Urinary bladder (tissue), 3 donors: ENCODE measurements at regions not wholly inside any gene's neighbourhood (a gene's known extent, or its start where the extent isn't known, plus 50 kb on each side); places are given as distances from the start of the nearest gene placed in this dataset.

ENCODE experiments used
- DNase-seq: peaks from one replicate; pipeline ENCODE4 v3.0.0-alpha.2; 2015; ENCODE audit errors: extremely low spot score
- H3K27ac ChIP-seq: one replicate; pipeline ENCODE4 v1.5.1; 2013; ENCODE audit warnings: low read depth, mild to moderate bottlenecking, moderate library complexity
- H3K36me3 ChIP-seq: one replicate; pipeline ENCODE4 v1.6.1; 2013; ENCODE audit warnings: mild to moderate bottlenecking, moderate library complexity; ENCODE audit not compliant: insufficient read depth
- H3K4me1 ChIP-seq: one replicate; pipeline ENCODE4 v1.6.1; 2013; ENCODE audit warnings: mild to moderate bottlenecking, moderate library complexity; ENCODE audit not compliant: insufficient read depth
- H3K4me3 ChIP-seq: one replicate; pipeline ENCODE4 v1.5.1; 2013; ENCODE audit warnings: low read depth, low read length
- WGBS: extraction: QIAGEN DNeasy Blood & Tissue Kit; methylation state at CpG from one replicate; pipeline ENCODE4 v1.1.7; 2013; 5-methylcytosine and 5-hydroxymethylcytosine counted together
- donor health status: healthy with polysubstance abuse.
- donor health status: healthy.

- WGBS = 82% methylated on average over 3 of the region's 3 CpGs
Measured at GRCh38 chr16:59238246-59238645, 504.1 kb upstream of the GOT2 start.

DNA sequence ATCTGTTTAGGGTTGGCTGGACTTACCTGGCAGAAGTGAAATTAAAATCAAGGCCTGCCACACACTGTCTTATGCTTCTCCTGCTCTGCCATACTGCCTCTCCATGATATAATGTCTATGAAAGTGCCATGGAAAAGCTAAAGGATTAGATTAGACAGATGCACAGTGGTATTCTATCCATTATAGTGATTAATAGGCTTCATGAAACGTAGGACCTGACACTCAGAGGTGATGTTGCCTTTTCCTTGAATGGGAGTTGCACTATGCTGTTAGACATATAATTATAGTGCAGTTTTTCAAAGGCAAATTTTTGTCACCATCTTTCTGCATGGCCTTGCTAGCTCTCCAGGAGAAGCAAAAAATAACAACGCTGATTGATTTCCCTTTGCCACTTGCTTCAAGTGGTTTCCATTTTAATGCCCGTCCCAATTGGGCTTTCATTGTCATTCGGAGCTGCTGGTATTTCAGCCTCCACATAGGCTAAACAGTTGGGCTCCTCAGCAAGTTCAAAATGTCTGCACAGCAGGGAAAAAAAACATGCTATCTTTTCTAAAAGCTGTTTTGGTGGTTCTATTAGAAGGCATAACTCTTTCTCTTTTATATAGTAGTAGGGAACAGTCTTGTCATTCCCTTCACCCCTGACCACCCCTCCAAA lies 502.8 kb upstream of the GOT2 start:
- H3K4me1 ChIP-seq = no peaks in the 10 kb centered on the region
- H3K27ac ChIP-seq = no peak overlapping the region
- WGBS = 69% methylated on average over 4 of the region's 4 CpGs
- DNase-seq = no peak
- H3K4me3 ChIP-seq = no peak overlapping the region
- H3K36me3 ChIP-seq = no peaks in the 10 kb centered on the region

More at GRCh38 chr16:59238246-59238645, 504.1 kb upstream of the GOT2 start:
- H3K4me1 ChIP-seq = no peaks in the 10 kb centered on the region
- H3K27ac ChIP-seq = no peak overlapping the region
- no peak for DNase-seq
- no peaks in the 10 kb centered on the region for H3K36me3 ChIP-seq
- no peak overlapping the region for H3K4me3 ChIP-seq

- Histone ChIP-seq H3K4me1 (no peaks in the 10 kb centered on the region), H3K27ac (no peak overlapping the region), H3K4me3 (no peak overlapping the region), H3K36me3 (no peaks in the 10 kb centered on the region)
- no peak for DNase-seq
- 39% methylated on average over 2 of the region's 2 CpGs for WGBS
Measured at GRCh38 chr16:59224401-59224800, 490.3 kb upstream of the GOT2 start.

- Histone ChIP-seq H3K27ac (no peak overlapping the region), H3K4me3 (no peak overlapping the region), H3K36me3 (no peaks in the 10 kb centered on the region), H3K4me1 (no peaks in the 10 kb centered on the region)
- DNase-seq = no peak
- WGBS = 39% methylated on average over 1 of the region's 1 CpG
Measured at GRCh38 chr16:59220011-59220410, 485.9 kb upstream of the GOT2 start.

GRCh38 chr16:59216291-59216690 lies 482.2 kb upstream of the GOT2 start:
- Histone ChIP-seq H3K27ac (no peak overlapping the region), H3K4me1 (no peaks in the 10 kb centered on the region), H3K36me3 (no peaks in the 10 kb centered on the region), H3K4me3 (no peak overlapping the region)
- no peak for DNase-seq
- 88% methylated on average over 3 of the region's 3 CpGs for WGBS

- WGBS = 13% methylated on average over 2 of the region's 2 CpGs
- no peaks in the 10 kb centered on the region for H3K4me1 ChIP-seq
Measured at GRCh38 chr16:59214455-59214854, 480.3 kb upstream of the GOT2 start.

GRCh38 chr16:59213952-59214351 lies 479.8 kb upstream of the GOT2 start:
- Histone ChIP-seq H3K4me1 (no peaks in the 10 kb centered on the region), H3K27ac (no peak overlapping the region), H3K36me3 (no peaks in the 10 kb centered on the region), H3K4me3 (no peak overlapping the region)
- no peak for DNase-seq
- 54% methylated on average over 1 of the region's 1 CpG for WGBS

More at GRCh38 chr16:59214455-59214854, 480.3 kb upstream of the GOT2 start:
- Histone ChIP-seq H3K27ac (no peak overlapping the region), H3K4me3 (no peak overlapping the region), H3K36me3 (no peaks in the 10 kb centered on the region)
- no peak for DNase-seq

GRCh38 chr16:59212492-59213024 lies 478.4 kb upstream of the GOT2 start:
- no peaks in the 10 kb centered on the region for H3K36me3 ChIP-seq
- no peak overlapping the region for H3K4me3 ChIP-seq
- 88% methylated on average over 1 of the region's 1 CpG for WGBS
- no peak overlapping the region for H3K27ac ChIP-seq
- DNase-seq = no peak
- H3K4me1 ChIP-seq = no peaks in the 10 kb centered on the region

- Histone ChIP-seq H3K4me3 (no peak overlapping the region), H3K4me1 (no peaks in the 10 kb centered on the region), H3K27ac (no peak overlapping the region), H3K36me3 (no peaks in the 10 kb centered on the region)
- 26% methylated on average over 7 of the region's 7 CpGs for WGBS
- peak; percentile 18 for DNase-seq
Measured at GRCh38 chr16:59210955-59211541, 476.9 kb upstream of the GOT2 start.

GRCh38 chr16:59205403-59205802 lies 471.3 kb upstream of the GOT2 start:
- Histone ChIP-seq H3K27ac (no peak overlapping the region), H3K4me1 (no peaks in the 10 kb centered on the region), H3K36me3 (no peaks in the 10 kb centered on the region), H3K4me3 (no peak overlapping the region)
- DNase-seq = no peak
- 85% methylated on average over 4 of the region's 4 CpGs for WGBS

GRCh38 chr16:59204589-59204988 lies 470.5 kb upstream of the GOT2 start:
- DNase-seq = no peak
- Histone ChIP-seq H3K4me1 (no peaks in the 10 kb centered on the region), H3K4me3 (no peak overlapping the region), H3K36me3 (no peaks in the 10 kb centered on the region), H3K27ac (no peak overlapping the region)
- 61% methylated on average over 5 of the region's 5 CpGs for WGBS

DNA sequence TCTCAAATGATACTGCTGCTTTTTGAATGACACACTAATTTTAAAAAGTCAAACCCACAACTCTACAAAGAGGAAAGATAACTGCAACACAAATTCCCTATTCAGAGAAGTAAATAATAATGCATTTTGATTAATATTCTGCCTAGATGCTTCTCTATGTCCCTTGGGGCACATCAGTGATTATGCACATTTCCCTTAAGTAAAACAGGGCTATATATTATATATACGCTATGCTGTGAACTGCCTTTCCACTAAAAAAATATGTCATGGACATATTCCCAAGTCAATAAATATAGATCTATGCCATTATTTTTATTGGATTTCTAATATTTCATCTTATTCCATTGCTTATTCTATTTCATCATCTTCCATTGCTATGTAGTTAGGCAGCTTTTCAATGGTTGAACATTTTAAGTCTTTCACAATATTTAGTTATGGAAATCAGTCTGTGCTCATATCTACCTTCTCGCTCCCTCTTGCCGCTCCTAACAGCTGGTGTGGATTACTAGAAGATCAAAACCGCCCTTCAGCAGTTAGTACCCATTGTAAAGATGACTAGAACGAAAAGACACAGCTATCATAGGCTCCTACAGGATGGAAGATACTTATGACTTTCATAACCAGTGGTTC lies 468.2 kb upstream of the GOT2 start:
- Histone ChIP-seq H3K27ac (no peak overlapping the region), H3K4me3 (no peak overlapping the region), H3K4me1 (no peaks in the 10 kb centered on the region), H3K36me3 (no peaks in the 10 kb centered on the region)
- WGBS = 76% methylated on average over 5 of the region's 5 CpGs
- no peak for DNase-seq

- no peaks in the 10 kb centered on the region for H3K36me3 ChIP-seq
- no peak for DNase-seq
- 49% methylated on average over 1 of the region's 1 CpG for WGBS
- no peaks in the 10 kb centered on the region for H3K4me1 ChIP-seq
- no peak overlapping the region for H3K27ac ChIP-seq
- H3K4me3 ChIP-seq = no peak overlapping the region
Measured at GRCh38 chr16:59201821-59202220, 467.7 kb upstream of the GOT2 start.

GRCh38 chr16:59201160-59201559 lies 467.0 kb upstream of the GOT2 start:
- Histone ChIP-seq H3K4me3 (no peak overlapping the region), H3K4me1 (no peaks in the 10 kb centered on the region), H3K36me3 (no peaks in the 10 kb centered on the region), H3K27ac (no peak overlapping the region)
- DNase-seq = no peak
- 27% methylated on average over 2 of the region's 2 CpGs for WGBS
